Endothelial cell of umbilical vein (primary cell): ENCODE measurements at regions not wholly inside any gene's neighbourhood (a gene's known extent, or its start where the extent isn't known, plus 50 kb on each side); places are given as distances from the start of the nearest gene placed in this dataset.

Experiments used
- BruUV-seq: library from RNA; stranded (reverse); fragments of 400-500 nt; replicated peaks from 2 replicates; lab custom pipeline; 2021; lab: Mats Ljungman, UMichigan
- CTCF ChIA-PET: fragments of 300-600, 350-600 bp; sonication (Branson Sonifier 250); formaldehyde crosslinking; loops from one replicate; lab custom pipeline; 2021; ENCODE audit warnings: antibody characterized with exemption, inconsistent platforms; lab: Charles Lee
- POLR2A ChIA-PET: fragments of 300-600, 350-600 bp; sonication (Branson Sonifier 250); formaldehyde crosslinking; loops from one replicate; lab custom pipeline; 2021; ENCODE audit warnings: antibody characterized with exemption, inconsistent platforms; lab: Charles Lee
- DNase-seq: peaks from one replicate; pipeline ENCODE4 v3.0.0-alpha.2; 2011; ENCODE audit warnings: low read depth, low spot score
- FAIRE-seq: peaks from 2 replicates; lab custom pipeline; 2011; peaks lifted over from hg19 to GRCh38; lab: Jason Lieb, UNC
- H2AFZ ChIP-seq: 2 replicates; pipeline ENCODE4 v1.6.0; 2012; ENCODE audit warnings: low read depth, low read length, control low read depth, inconsistent platforms
- H3K27ac ChIP-seq: 2 replicates; pipeline ENCODE4 v1.5.1; 2011; ENCODE audit warnings: low read depth, mild to moderate bottlenecking, control low read depth, low read length, moderate library complexity; ENCODE audit not compliant: insufficient read depth
- H3K27me3 ChIP-seq, 2 experiments: 2 replicates each; pipeline versions ENCODE4 v1.6.0 to v1.6.1; 2011; ENCODE audit warnings: low read length in 2 of 2, mixed read lengths in 1 of 2; ENCODE audit not compliant: control insufficient read depth in 2 of 2, insufficient read depth in 2 of 2
- H3K36me3 ChIP-seq, 2 experiments: 2 replicates in 1 of 2; 3 replicates in 1 of 2; pipeline ENCODE4 v1.5.1; 2011; ENCODE audit warnings: low read length in 2 of 2, mild to moderate bottlenecking in 1 of 2, moderate library complexity in 1 of 2; ENCODE audit not compliant: control insufficient read depth in 2 of 2, insufficient read depth in 2 of 2; ENCODE audit errors: extremely low read depth in 1 of 2
- H3K4me1 ChIP-seq: 3 replicates; pipeline ENCODE4 v1.5.1; 2011; ENCODE audit warnings: mild to moderate bottlenecking, low read length; ENCODE audit not compliant: control insufficient read depth, insufficient read depth; ENCODE audit errors: extremely low read depth
- H3K4me2 ChIP-seq: 2 replicates; pipeline ENCODE4 v1.6.1; 2011; ENCODE audit warnings: low read length, control low read depth, mixed read lengths; ENCODE audit not compliant: insufficient read depth
- H3K4me3 ChIP-seq, 3 experiments: fragments of 200-600 bp in 1 of 3; sonication (generic), shearing (Covaris generic) in 1 of 3; replicated peaks in 1 of 3; 2 replicates each; pipeline ENCODE4 v1.5.1; 2011 to 2016; ENCODE audit warnings: control low read depth in 3 of 3, low read length in 3 of 3, mild to moderate bottlenecking in 2 of 3, inconsistent platforms in 1 of 3, low read depth in 1 of 3, moderate library complexity in 1 of 3; ENCODE audit not compliant: insufficient read depth in 1 of 3
- H3K79me2 ChIP-seq: 2 replicates; pipeline ENCODE4 v1.6.0; 2012; ENCODE audit warnings: low read length, inconsistent platforms; ENCODE audit not compliant: control insufficient read depth, insufficient read depth
- H3K9ac ChIP-seq: replicated peaks from 2 replicates; pipeline ENCODE3; 2011; ENCODE audit warnings: low read length, control low read depth; ENCODE audit not compliant: insufficient read depth; ENCODE audit errors: extremely low read depth
- H3K9me1 ChIP-seq: replicated peaks from 3 replicates; pipeline ENCODE4 v1.6.0; 2011; ENCODE audit warnings: mild to moderate bottlenecking, low read length; ENCODE audit not compliant: control insufficient read depth, insufficient read depth; ENCODE audit errors: extremely low read depth
- H3K9me3 ChIP-seq: replicated peaks from 2 replicates; pipeline ENCODE4 v1.5.1; 2012; ENCODE audit warnings: low read length, inconsistent platforms; ENCODE audit not compliant: control insufficient read depth, insufficient read depth
- H4K20me1 ChIP-seq: replicated peaks from 2 replicates; pipeline ENCODE3; 2011; ENCODE audit warnings: mild to moderate bottlenecking, low read length; ENCODE audit not compliant: control insufficient read depth, insufficient read depth; ENCODE audit errors: extremely low read depth
- CTCF ChIP-seq, 2 donors: IDR thresholded peaks; 1 replicate in 1 of 2; 2 replicates in 1 of 2; pipeline ENCODE4 v1.5.1; 2011; ENCODE audit warnings: low read length in 2 of 2, mild to moderate bottlenecking in 2 of 2, moderate library complexity in 2 of 2, control low read depth in 1 of 2, inconsistent platforms in 1 of 2, low read depth in 1 of 2; ENCODE audit not compliant: insufficient read depth in 1 of 2; ENCODE audit errors: extremely low read depth in 1 of 2
- EZH2 ChIP-seq: IDR thresholded peaks from 2 replicates; pipeline ENCODE4 v1.6.1; 2012; ENCODE audit warnings: borderline replicate concordance, low read depth, mild to moderate bottlenecking, moderate library complexity, low read length, inconsistent platforms; ENCODE audit not compliant: severe bottlenecking
- FOS ChIP-seq: IDR thresholded peaks from 2 replicates; pipeline ENCODE4 v1.6.1; 2011; ENCODE audit warnings: mild to moderate bottlenecking, low read length, moderate library complexity, borderline replicate concordance; ENCODE audit not compliant: insufficient read depth
- GATA2 ChIP-seq: IDR thresholded peaks from 2 replicates; pipeline ENCODE4 v1.7.0; 2011; ENCODE audit warnings: low read depth, mild to moderate bottlenecking, moderate library complexity, mixed read lengths, low read length; ENCODE audit not compliant: insufficient read length, insufficient read depth
- JUN ChIP-seq: IDR thresholded peaks from 2 replicates; pipeline ENCODE4 v1.6.1; 2011; ENCODE audit warnings: borderline replicate concordance, low read depth; ENCODE audit not compliant: insufficient read length, insufficient read depth
- MAX ChIP-seq: IDR thresholded peaks from 2 replicates; pipeline ENCODE4 v1.6.1; 2011; ENCODE audit not compliant: insufficient read depth, insufficient read length
- MYC ChIP-seq: IDR thresholded peaks from one replicate; pipeline ENCODE4 v1.6.1; 2011; ENCODE audit warnings: mild to moderate bottlenecking, low read depth, low read length
- POLR2A ChIP-seq: IDR thresholded peaks from 2 replicates; pipeline ENCODE4 v1.6.1; 2012; ENCODE audit warnings: low read depth, mild to moderate bottlenecking, control low read depth, low read length
- POLR2AphosphoS5 ChIP-seq: IDR thresholded peaks from 2 replicates; pipeline ENCODE4 v1.6.1; 2012; ENCODE audit warnings: low read depth, mild to moderate bottlenecking, control low read depth, low read length, moderate library complexity; ENCODE audit not compliant: insufficient read depth
- dilution Hi-C: fragments of 300-500 bp; cut with MboI; formaldehyde crosslinking; loops from one replicate; pipeline ENCODE4 v1.15.0; 2019; ENCODE audit warnings: low sequenced_read_pairs; ENCODE audit not compliant: extremely low pct_ligation_motif_present
- intact Hi-C: fragments of 100-400 bp; cut with micrococcal nuclease; formaldehyde crosslinking; loops from one replicate; pipeline ENCODE4 v1.10.0; 2022

GRCh38 chr18:65021021-65021420 is 729.8 kb upstream of the CDH7 start:
- H3K4me3 ChIP-seq = no peak overlapping the region
- H3K27ac ChIP-seq = no peak overlapping the region
- H3K9me1 ChIP-seq = no peaks in the 10 kb centered on the region
- no peaks in the 10 kb centered on the region for H3K27me3 ChIP-seq
- H4K20me1 ChIP-seq = no peaks in the 10 kb centered on the region
- H3K9me3 ChIP-seq = peaks cover 8% of the 10 kb centered on the region
- no peaks in the 10 kb centered on the region for H3K36me3 ChIP-seq
- BruUV-seq = no TSS peak
- TF ChIP-seq POLR2A = no peak
- no peak for TF ChIP-seq EZH2
- TF ChIP-seq GATA2 = no peak
- TF ChIP-seq POLR2AphosphoS5 = no peak
- no peak for TF ChIP-seq MAX
- no peak for TF ChIP-seq JUN
- no peak for TF ChIP-seq MYC
- no peak for TF ChIP-seq CTCF (IDR thresholded peaks at IDR 0.05; ENCODE audit: extremely low read depth in 1 of 2, insufficient read depth in 1 of 2, low read depth in 1 of 2, low read length in 2 of 2)
- TF ChIP-seq FOS = no peak
- DNase-seq (no peak), FAIRE-seq (no peak)
- no peaks in the 10 kb centered on the region for H3K4me1 ChIP-seq
- ChIA-PET CTCF (no interaction called here), POLR2A (no interaction called here)
- no peak overlapping the region for H3K9ac ChIP-seq
- intact Hi-C loops (no loop called here), dilution Hi-C loops (no loop called here)
- H3K4me2 ChIP-seq = no peak overlapping the region
- H2AFZ ChIP-seq = no peak overlapping the region
- no peaks in the 10 kb centered on the region for H3K79me2 ChIP-seq
